Natural killer cell (primary cell): ENCODE measurements at regions not wholly inside any gene's neighbourhood (a gene's known extent, or its start where the extent isn't known, plus 50 kb on each side); places are given as distances from the start of the nearest gene placed in this dataset.

Source experiments
- ATAC-seq, 3 donors: fragments of 150-1000 bp in 2 of 3; fragments of 200-7000 bp in 1 of 3; cut with Tn5 transposase; 1 replicate in 1 of 3; 2 replicates in 2 of 3; pipeline ENCODE4 v1.10.0; 2021; ENCODE audit warnings: mild to moderate bottlenecking in 2 of 3, moderate library complexity in 2 of 3
- DNase-seq, 2 donors: peaks; one replicate each; pipeline versions ENCODE4 v3.0.0 to v3.0.0-alpha.2; 2013 to 2021; ENCODE audit warnings: mixed read lengths in 1 of 2
- H3K27ac ChIP-seq: one replicate; pipeline ENCODE4 v1.5.1; 2013; ENCODE audit warnings: mild to moderate bottlenecking, low read length
- H3K27me3 ChIP-seq: one replicate; pipeline ENCODE4 v1.6.1; 2013; ENCODE audit warnings: low read length; ENCODE audit not compliant: control insufficient read depth, insufficient read depth
- H3K36me3 ChIP-seq: one replicate; pipeline ENCODE4 v1.6.1; 2013; ENCODE audit warnings: low read length; ENCODE audit not compliant: control insufficient read depth, insufficient read depth
- H3K4me1 ChIP-seq: one replicate; pipeline ENCODE4 v1.6.1; 2013; ENCODE audit warnings: low read length; ENCODE audit not compliant: control insufficient read depth, insufficient read depth
- H3K4me3 ChIP-seq: one replicate; pipeline ENCODE4 v1.5.1; 2013; ENCODE audit warnings: low read length
- H3K9me3 ChIP-seq: one replicate; pipeline ENCODE4 v1.6.1; 2013; ENCODE audit warnings: low read length; ENCODE audit not compliant: control insufficient read depth, insufficient read depth
- H3K27ac Mint-ChIP-seq, 2 donors: one replicate each; pipeline ENCODE4 v1.8.0; 2022; ENCODE audit warnings: mild to moderate bottlenecking in 2 of 2, mixed read lengths in 2 of 2, moderate library complexity in 1 of 2
- H3K27me3 Mint-ChIP-seq, 2 donors: one replicate each; pipeline ENCODE4 v1.8.0; 2022; ENCODE audit warnings: low read depth in 2 of 2, mixed read lengths in 2 of 2
- H3K36me3 Mint-ChIP-seq: one replicate; pipeline ENCODE4 v1.8.0; 2022; ENCODE audit warnings: mixed read lengths
- H3K4me1 Mint-ChIP-seq, 2 donors: one replicate each; pipeline ENCODE4 v1.8.0; 2022; ENCODE audit warnings: mixed read lengths in 2 of 2
- H3K4me3 Mint-ChIP-seq: one replicate; pipeline ENCODE4 v1.8.0; 2022; ENCODE audit warnings: mild to moderate bottlenecking, moderate library complexity, mixed read lengths
- H3K9me3 Mint-ChIP-seq, 2 donors: one replicate each; pipeline ENCODE4 v1.8.0; 2022; ENCODE audit warnings: mixed read lengths in 2 of 2
- WGBS: methylation state at CpG from one replicate; pipeline ENCODE4 v1.1.7; 2013; ENCODE audit warnings: missing lambda C conversion rate; ENCODE audit not compliant: insufficient coverage; 5-methylcytosine and 5-hydroxymethylcytosine counted together
- intact Hi-C: fragments of 100-400 bp; cut with micrococcal nuclease; formaldehyde crosslinking; loops from one replicate; pipeline ENCODE4 v1.14.2; 2022
- TF ChIP-seq, protein P1 (sequence below): fragments of 200-600 bp; IDR thresholded peaks from one replicate; pipeline ENCODE4 v1.8.0; 2022; ENCODE audit warnings: antibody characterized with exemption

DNA sequence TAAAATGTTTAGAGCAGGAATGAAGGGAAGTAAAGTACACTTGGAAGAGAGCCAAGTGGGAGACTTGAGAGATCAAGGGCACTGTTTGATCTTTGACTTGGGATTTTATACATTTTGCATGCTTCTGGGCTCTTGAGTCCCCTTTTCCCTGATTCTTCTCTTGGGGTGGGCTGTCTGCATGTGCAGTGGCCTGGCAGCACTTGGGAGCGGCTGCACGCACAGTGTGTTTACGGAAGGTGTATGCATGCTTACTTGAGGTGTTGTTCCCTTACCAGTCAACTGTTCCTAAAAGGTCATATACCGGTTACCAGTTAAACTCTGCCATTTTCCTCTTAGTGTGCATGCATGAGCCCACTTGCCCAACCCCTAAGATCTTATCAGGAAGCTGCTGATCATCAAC lies 377.7 kb downstream of the CYLC2 start:
- Mint-ChIP-seq H3K4me1 (no peaks in the 10 kb centered on the region), H3K27ac (no peak overlapping the region), H3K27me3 (no peaks in the 10 kb centered on the region), H3K36me3 (no peaks in the 10 kb centered on the region), H3K4me3 (no peak overlapping the region), H3K9me3 (peaks cover 11 to 13% of the 10 kb centered on the region in 2 donors)
- TF ChIP-seq, protein P1, sequence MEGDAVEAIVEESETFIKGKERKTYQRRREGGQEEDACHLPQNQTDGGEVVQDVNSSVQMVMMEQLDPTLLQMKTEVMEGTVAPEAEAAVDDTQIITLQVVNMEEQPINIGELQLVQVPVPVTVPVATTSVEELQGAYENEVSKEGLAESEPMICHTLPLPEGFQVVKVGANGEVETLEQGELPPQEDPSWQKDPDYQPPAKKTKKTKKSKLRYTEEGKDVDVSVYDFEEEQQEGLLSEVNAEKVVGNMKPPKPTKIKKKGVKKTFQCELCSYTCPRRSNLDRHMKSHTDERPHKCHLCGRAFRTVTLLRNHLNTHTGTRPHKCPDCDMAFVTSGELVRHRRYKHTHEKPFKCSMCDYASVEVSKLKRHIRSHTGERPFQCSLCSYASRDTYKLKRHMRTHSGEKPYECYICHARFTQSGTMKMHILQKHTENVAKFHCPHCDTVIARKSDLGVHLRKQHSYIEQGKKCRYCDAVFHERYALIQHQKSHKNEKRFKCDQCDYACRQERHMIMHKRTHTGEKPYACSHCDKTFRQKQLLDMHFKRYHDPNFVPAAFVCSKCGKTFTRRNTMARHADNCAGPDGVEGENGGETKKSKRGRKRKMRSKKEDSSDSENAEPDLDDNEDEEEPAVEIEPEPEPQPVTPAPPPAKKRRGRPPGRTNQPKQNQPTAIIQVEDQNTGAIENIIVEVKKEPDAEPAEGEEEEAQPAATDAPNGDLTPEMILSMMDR = no peak
- WGBS = 95% methylated on average over 4 of the region's 4 CpGs
- H3K4me3 ChIP-seq = no peak overlapping the region
- no peaks in the 10 kb centered on the region for H3K4me1 ChIP-seq
- ATAC-seq = no peak
- no peaks in the 10 kb centered on the region for H3K9me3 ChIP-seq
- no peak for DNase-seq
- intact Hi-C loops = no loop called here
- H3K27me3 ChIP-seq = no peaks in the 10 kb centered on the region
- H3K36me3 ChIP-seq = no peaks in the 10 kb centered on the region
- H3K27ac ChIP-seq = no peak overlapping the region

- no peak overlapping the region for H3K4me3 ChIP-seq
- ATAC-seq (no peak), DNase-seq (no peak)
- Mint-ChIP-seq H3K9me3 (peaks cover 11 to 19% of the 10 kb centered on the region in 2 donors), H3K36me3 (no peaks in the 10 kb centered on the region), H3K4me1 (no peaks in the 10 kb centered on the region), H3K27ac (no peak overlapping the region), H3K4me3 (no peak overlapping the region), H3K27me3 (no peaks in the 10 kb centered on the region)
- no peak overlapping the region for H3K27ac ChIP-seq
- TF ChIP-seq, protein P1 = no peak
- no peaks in the 10 kb centered on the region for H3K4me1 ChIP-seq
- intact Hi-C loops = no loop called here
- no peaks in the 10 kb centered on the region for H3K27me3 ChIP-seq
- peaks cover 5% of the 10 kb centered on the region for H3K9me3 ChIP-seq
- no peaks in the 10 kb centered on the region for H3K36me3 ChIP-seq
Measured at GRCh38 chr9:103377667-103378066, 382.5 kb downstream of the CYLC2 start.

DNA sequence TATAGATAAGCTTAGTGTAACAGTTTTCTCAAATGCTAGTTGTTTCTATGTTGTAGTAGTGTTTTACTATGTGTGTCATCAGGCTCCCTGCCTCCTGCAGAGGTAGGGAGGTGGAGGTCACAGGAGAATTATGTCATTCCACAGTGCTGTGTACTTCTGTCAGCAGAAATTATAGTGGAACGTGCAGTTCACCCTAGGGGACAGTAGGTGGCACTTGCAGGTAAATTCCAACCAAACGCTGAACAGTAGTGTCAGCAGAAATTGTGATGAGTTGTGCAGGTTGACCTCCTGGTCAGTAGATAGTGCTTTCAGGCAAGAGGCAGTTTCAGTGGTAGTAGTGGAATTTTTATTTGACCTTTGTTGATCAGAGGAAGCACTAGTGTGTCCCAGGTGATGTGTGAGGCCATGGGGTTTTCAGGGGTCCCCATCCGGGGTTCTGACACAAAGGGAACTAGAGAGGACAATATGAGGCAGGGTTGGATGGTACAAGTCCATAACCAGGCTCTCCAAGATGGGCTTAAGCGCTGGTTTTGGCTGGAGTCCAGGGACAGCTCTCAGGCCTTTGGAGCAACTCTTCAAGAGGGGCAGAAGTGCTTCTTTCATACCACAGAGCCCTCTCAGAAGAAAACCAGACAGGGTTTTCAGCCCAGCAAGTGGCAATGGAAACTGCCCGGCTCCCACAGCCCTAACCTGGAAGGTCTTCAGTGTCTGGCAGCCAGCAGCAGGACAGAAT lies 402.9 kb downstream of the CYLC2 start:
- Histone ChIP-seq H3K27me3 (no peaks in the 10 kb centered on the region), H3K4me1 (no peaks in the 10 kb centered on the region), H3K9me3 (no peaks in the 10 kb centered on the region), H3K36me3 (no peaks in the 10 kb centered on the region), H3K4me3 (no peak overlapping the region), H3K27ac (no peak overlapping the region)
- TF ChIP-seq, protein P1 = no peak
- H3K27ac Mint-ChIP-seq = no peak overlapping the region
- H3K4me1 Mint-ChIP-seq = no peaks in the 10 kb centered on the region
- no peaks in the 10 kb centered on the region for H3K27me3 Mint-ChIP-seq
- H3K4me3 Mint-ChIP-seq = no peak overlapping the region
- ATAC-seq = no peak
- DNase-seq = peak in 1 of 2 donors; percentile 34
- 50% methylated on average over 5 of the region's 5 CpGs for WGBS
- intact Hi-C loops = no loop called here
- H3K36me3 Mint-ChIP-seq = no peaks in the 10 kb centered on the region
- H3K9me3 Mint-ChIP-seq = peaks cover 3 to 7% of the 10 kb centered on the region in 2 donors

DNA sequence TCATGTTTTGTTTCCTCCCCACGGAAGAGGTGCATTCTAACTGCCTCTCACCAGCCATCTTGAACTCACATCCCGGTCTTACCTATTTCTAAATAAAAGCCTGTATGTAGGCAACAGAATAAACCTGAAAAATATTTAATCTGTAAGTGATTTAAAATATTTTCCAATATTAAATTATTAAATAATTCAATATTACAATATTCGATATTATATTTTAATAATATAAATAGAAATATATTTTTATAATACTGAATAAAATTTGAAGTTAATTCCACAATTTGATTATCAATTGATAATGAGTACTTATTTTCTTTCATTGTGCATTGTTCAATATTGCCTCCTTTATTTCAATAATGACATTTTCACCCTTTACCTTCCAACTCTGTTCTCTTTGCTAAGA lies 404.4 kb downstream of the CYLC2 start:
- H3K27ac ChIP-seq = no peak overlapping the region
- Mint-ChIP-seq H3K27ac (no peak overlapping the region), H3K9me3 (peaks cover 3 to 7% of the 10 kb centered on the region in 2 donors), H3K36me3 (no peaks in the 10 kb centered on the region), H3K4me3 (no peak overlapping the region), H3K27me3 (no peaks in the 10 kb centered on the region), H3K4me1 (no peaks in the 10 kb centered on the region)
- TF ChIP-seq, protein P1 = no peak
- intact Hi-C loops = no loop called here
- no peak overlapping the region for H3K4me3 ChIP-seq
- ATAC-seq (no peak), DNase-seq (no peak)
- no peaks in the 10 kb centered on the region for H3K27me3 ChIP-seq
- H3K4me1 ChIP-seq = no peaks in the 10 kb centered on the region
- H3K9me3 ChIP-seq = no peaks in the 10 kb centered on the region
- no CpG with 5 or more reads among the region's 3 CpGs for WGBS
- H3K36me3 ChIP-seq = no peaks in the 10 kb centered on the region
